ENCODE measurements at regions not wholly inside any gene's neighbourhood (a gene's known extent, or its start where the extent isn't known, plus 50 kb on each side); places are given as distances from the start of the nearest gene placed in this dataset.

DNA sequence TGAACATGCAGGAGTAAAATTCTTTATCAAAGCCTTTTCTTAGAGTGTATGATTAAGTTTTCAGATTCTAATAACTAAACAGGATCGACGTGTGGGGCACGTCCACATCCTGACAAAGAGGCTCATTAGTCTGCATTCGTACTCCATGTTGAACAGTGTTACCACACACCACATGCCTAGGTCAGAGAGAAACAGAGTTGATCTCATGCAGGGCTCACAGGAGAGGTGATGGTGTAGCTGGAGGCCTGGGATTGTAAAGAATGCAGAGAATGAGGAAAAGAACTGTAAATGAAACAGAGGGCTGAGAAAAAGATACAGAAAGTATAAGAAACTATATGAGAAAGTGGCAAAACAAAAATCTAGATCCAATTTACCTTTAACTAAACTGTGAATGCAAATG is 632.5 kb downstream of the BCL11A start:
- ATAC-seq (ENCODE audit: low read depth) (no peak), DNase-seq (no peak)
- Histone ChIP-seq H3K4me1 (ENCODE audit: control insufficient read depth in 2 of 2, insufficient read depth in 2 of 2, low read length in 2 of 2) (no peaks in the 10 kb centered on the region), H3K4me3 (ENCODE audit: control extremely low read depth in 1 of 5, extremely low read depth in 1 of 5, insufficient read depth in 1 of 5, low read depth in 2 of 5, low read length in 4 of 5) (no peak overlapping the region), H3K27me3 (replicated peaks in 1 of 4; ENCODE audit: control extremely low read depth in 1 of 4, control insufficient read depth in 3 of 4, insufficient read depth in 4 of 4, low read length in 3 of 4) (no peaks in the 10 kb centered on the region), H2AFZ (ENCODE audit: insufficient read depth, low read depth, low read length, poor library complexity, severe bottlenecking) (no peak overlapping the region), H3K79me2 (ENCODE audit: control insufficient read depth, insufficient read depth, low read length) (no peaks in the 10 kb centered on the region), H3K9ac (ENCODE audit: low read length) (no peak overlapping the region), H3K4me2 (replicated peaks; ENCODE audit: low read depth, low read length, poor library complexity, severe bottlenecking) (no peak overlapping the region), H3K27ac (ENCODE audit: low read length in 2 of 2) (no peak overlapping the region), H3K36me3 (replicated peaks in 1 of 2; ENCODE audit: control extremely low read depth in 1 of 2, control insufficient read depth in 1 of 2, extremely low read depth in 1 of 2, insufficient read depth in 2 of 2, low read length in 1 of 2) (no peaks in the 10 kb centered on the region), H3K9me3 (ENCODE audit: control extremely low read depth in 1 of 3, control insufficient read depth in 2 of 3, insufficient read depth in 1 of 3, low read length in 2 of 3) (no peaks in the 10 kb centered on the region), H4K20me1 (ENCODE audit: control insufficient read depth, insufficient read depth, low read length, poor library complexity, severe bottlenecking) (no peaks in the 10 kb centered on the region)
- no peak for TF ChIP-seq EZH2 (IDR thresholded peaks at IDR 0.05; ENCODE audit: borderline replicate concordance, insufficient read depth, low read depth, low read length, poor library complexity, severe bottlenecking)
- TF ChIP-seq, protein P1, sequence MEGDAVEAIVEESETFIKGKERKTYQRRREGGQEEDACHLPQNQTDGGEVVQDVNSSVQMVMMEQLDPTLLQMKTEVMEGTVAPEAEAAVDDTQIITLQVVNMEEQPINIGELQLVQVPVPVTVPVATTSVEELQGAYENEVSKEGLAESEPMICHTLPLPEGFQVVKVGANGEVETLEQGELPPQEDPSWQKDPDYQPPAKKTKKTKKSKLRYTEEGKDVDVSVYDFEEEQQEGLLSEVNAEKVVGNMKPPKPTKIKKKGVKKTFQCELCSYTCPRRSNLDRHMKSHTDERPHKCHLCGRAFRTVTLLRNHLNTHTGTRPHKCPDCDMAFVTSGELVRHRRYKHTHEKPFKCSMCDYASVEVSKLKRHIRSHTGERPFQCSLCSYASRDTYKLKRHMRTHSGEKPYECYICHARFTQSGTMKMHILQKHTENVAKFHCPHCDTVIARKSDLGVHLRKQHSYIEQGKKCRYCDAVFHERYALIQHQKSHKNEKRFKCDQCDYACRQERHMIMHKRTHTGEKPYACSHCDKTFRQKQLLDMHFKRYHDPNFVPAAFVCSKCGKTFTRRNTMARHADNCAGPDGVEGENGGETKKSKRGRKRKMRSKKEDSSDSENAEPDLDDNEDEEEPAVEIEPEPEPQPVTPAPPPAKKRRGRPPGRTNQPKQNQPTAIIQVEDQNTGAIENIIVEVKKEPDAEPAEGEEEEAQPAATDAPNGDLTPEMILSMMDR (IDR thresholded peaks at IDR 0.05) = no peak
- POLR2A ChIA-PET = no interaction called here
- intact Hi-C loops (cut with micrococcal nuclease) = no loop called here
- no CpG with 5 or more reads among the region's 4 CpGs for WGBS (ENCODE audit: insufficient coverage)
- Mint-ChIP-seq H3K4me1 (no peaks in the 10 kb centered on the region), H3K4me3 (no peak overlapping the region), H3K27ac (no peak overlapping the region), H3K9me3 (ENCODE audit: insufficient read depth) (no peaks in the 10 kb centered on the region), H3K27me3 (peaks cover 9% of the 10 kb centered on the region)
- CTCF ChIA-PET = no interaction called here

DNA sequence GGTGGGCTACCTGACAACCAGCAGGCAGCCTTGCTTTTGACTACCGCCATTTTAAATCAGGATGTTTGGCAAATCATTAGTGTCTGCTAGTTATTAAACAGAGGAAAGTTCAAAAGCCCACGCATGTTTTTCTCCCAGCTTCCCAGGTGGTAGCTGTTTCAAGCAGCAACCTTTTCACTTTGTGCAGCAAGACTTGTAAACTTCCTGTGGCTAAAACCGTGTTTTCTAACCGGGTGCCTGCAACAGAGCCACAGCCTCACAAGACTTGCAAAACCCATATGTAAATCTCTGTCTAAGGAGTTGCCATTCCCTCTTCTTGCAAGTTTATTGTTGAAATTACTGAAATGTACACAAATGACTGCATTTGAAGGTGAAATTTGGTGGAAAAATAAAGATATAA is 633.1 kb downstream of the BCL11A start:
- no peaks in the 10 kb centered on the region for H3K36me3 ChIP-seq (replicated peaks in 1 of 2; ENCODE audit: control extremely low read depth in 1 of 2, control insufficient read depth in 1 of 2, extremely low read depth in 1 of 2, insufficient read depth in 2 of 2, low read length in 1 of 2)
- H3K9me3 Mint-ChIP-seq (ENCODE audit: insufficient read depth) = no peaks in the 10 kb centered on the region
- 88% methylated on average over 4 of the region's 4 CpGs for WGBS (ENCODE audit: insufficient coverage)
- peaks cover 5% of the 10 kb centered on the region for H3K27me3 Mint-ChIP-seq
- H3K9me3 ChIP-seq (ENCODE audit: control extremely low read depth in 1 of 3, control insufficient read depth in 2 of 3, insufficient read depth in 1 of 3, low read length in 2 of 3) = no peaks in the 10 kb centered on the region
- H3K4me3 ChIP-seq (ENCODE audit: control extremely low read depth in 1 of 5, extremely low read depth in 1 of 5, insufficient read depth in 1 of 5, low read depth in 2 of 5, low read length in 4 of 5) = no peak overlapping the region
- no peak for DNase-seq
- no peak overlapping the region for H2AFZ ChIP-seq (ENCODE audit: insufficient read depth, low read depth, low read length, poor library complexity, severe bottlenecking)
- no peaks in the 10 kb centered on the region for H4K20me1 ChIP-seq (ENCODE audit: control insufficient read depth, insufficient read depth, low read length, poor library complexity, severe bottlenecking)
- no peaks in the 10 kb centered on the region for H3K4me1 Mint-ChIP-seq
- no peak overlapping the region for H3K9ac ChIP-seq (ENCODE audit: low read length)
- H3K4me2 ChIP-seq (replicated peaks; ENCODE audit: low read depth, low read length, poor library complexity, severe bottlenecking) = no peak overlapping the region
- TF ChIP-seq EZH2 (IDR thresholded peaks at IDR 0.05; ENCODE audit: borderline replicate concordance, insufficient read depth, low read depth, low read length, poor library complexity, severe bottlenecking) = no peak
- TF ChIP-seq, protein P1 (IDR thresholded peaks at IDR 0.05) = no peak
- no peak overlapping the region for H3K27ac Mint-ChIP-seq
- no peak for ATAC-seq (ENCODE audit: low read depth)
- no peak overlapping the region for H3K4me3 Mint-ChIP-seq
- H3K27ac ChIP-seq (ENCODE audit: low read length in 2 of 2) = no peak overlapping the region
- H3K27me3 ChIP-seq (replicated peaks in 1 of 4; ENCODE audit: control extremely low read depth in 1 of 4, control insufficient read depth in 3 of 4, insufficient read depth in 4 of 4, low read length in 3 of 4) = no peaks in the 10 kb centered on the region
- ChIA-PET CTCF (no interaction called here), POLR2A (no interaction called here)
- intact Hi-C loops (cut with micrococcal nuclease) = no loop called here
- H3K4me1 ChIP-seq (ENCODE audit: control insufficient read depth in 2 of 2, insufficient read depth in 2 of 2, low read length in 2 of 2) = no peaks in the 10 kb centered on the region
- H3K79me2 ChIP-seq (ENCODE audit: control insufficient read depth, insufficient read depth, low read length) = no peaks in the 10 kb centered on the region
